Fibroblast of villous mesenchyme (primary cell): ENCODE measurements at regions not wholly inside any gene's neighbourhood (a gene's known extent, or its start where the extent isn't known, plus 50 kb on each side); places are given as distances from the start of the nearest gene placed in this dataset.
A peak's percentile ranks its signal among the peaks of the same experiment; 100 is the strongest.

ENCODE experiments used
- DNase-seq: peaks from one replicate; pipeline ENCODE4 v3.0.0-alpha.2; 2010; ENCODE audit warnings: low read depth
- H3K4me3 ChIP-seq: 2 replicates; pipeline ENCODE4 v1.5.1; 2011; ENCODE audit warnings: low read depth, mild to moderate bottlenecking, low read length
- CTCF ChIP-seq: IDR thresholded peaks from 2 replicates; pipeline ENCODE4 v1.5.1; 2012; ENCODE audit warnings: low read depth, mild to moderate bottlenecking, low read length; ENCODE audit not compliant: insufficient read depth

- no peak overlapping the region for H3K4me3 ChIP-seq
- no peak for TF ChIP-seq CTCF
- no peak for DNase-seq
These were observed 159.7 kb upstream of the MBNL1 start for GRCh38 chr3:152109038-152109437.

GRCh38 chr3:152113413-152113812 is 155.3 kb upstream of the MBNL1 start:
- DNase-seq: no peak
- no peak for TF ChIP-seq CTCF
- no peak overlapping the region for H3K4me3 ChIP-seq

GRCh38 chr3:152113992-152114651 is 154.6 kb upstream of the MBNL1 start:
- no peak overlapping the region for H3K4me3 ChIP-seq
- no peak for TF ChIP-seq CTCF
- peak; percentile 39 for DNase-seq

- no peak for DNase-seq
- TF ChIP-seq CTCF: no peak
- no peak overlapping the region for H3K4me3 ChIP-seq
These were observed 148.0 kb upstream of the MBNL1 start for GRCh38 chr3:152120601-152121269.

- TF ChIP-seq CTCF: no peak
- peak; percentile 96 for DNase-seq
- H3K4me3 ChIP-seq: no peak overlapping the region
These were observed 147.5 kb upstream of the MBNL1 start for GRCh38 chr3:152121270-152121636.

GRCh38 chr3:152122851-152123250 is 145.9 kb upstream of the MBNL1 start:
- H3K4me3 ChIP-seq: no peak overlapping the region
- TF ChIP-seq CTCF: no peak
- no peak for DNase-seq
